HG03378 (cell line): ENCODE measurements at regions not wholly inside any gene's neighbourhood (a gene's known extent, or its start where the extent isn't known, plus 50 kb on each side); places are given as distances from the start of the nearest gene placed in this dataset.
"Not testable (repeated sequence)": the region's sequence is repeated elsewhere in the genome, so short reads cannot be mapped to it uniquely, and the experiment has no call there.

Source experiments
- ATAC-seq: cut with Tn5 transposase; IDR thresholded peaks from one replicate; pipeline ENCODE4 v1.9.1; 2021; ENCODE audit warnings: mild to moderate bottlenecking, moderate library complexity; ENCODE audit not compliant: unreplicated experiment

- ATAC-seq: no peak
These were observed 319.1 kb upstream of the PIK3R1 start for GRCh38 chr5:67896311-67896929.

- ATAC-seq: not testable (repeated sequence)
These were observed 325.7 kb upstream of the PIK3R1 start for GRCh38 chr5:67889870-67890269.

GRCh38 chr5:67887748-67888161 lies 327.8 kb upstream of the PIK3R1 start:
- no peak for ATAC-seq

GRCh38 chr5:67886761-67887160 lies 328.8 kb upstream of the PIK3R1 start:
- ATAC-seq: no peak

GRCh38 chr5:67880876-67881275 lies 334.7 kb upstream of the PIK3R1 start:
- ATAC-seq: no peak

GRCh38 chr5:67880511-67880805 lies 335.1 kb upstream of the PIK3R1 start:
- ATAC-seq: no peak

GRCh38 chr5:67879620-67880510 lies 335.7 kb upstream of the PIK3R1 start:
- no peak for ATAC-seq

GRCh38 chr5:67878933-67879332 lies 336.6 kb upstream of the PIK3R1 start:
- ATAC-seq: no peak

- ATAC-seq: no peak
These were observed 339.2 kb upstream of the PIK3R1 start for GRCh38 chr5:67876371-67876770.

- no peak for ATAC-seq
These were observed 340.0 kb upstream of the PIK3R1 start for GRCh38 chr5:67875601-67876000.

GRCh38 chr5:67873935-67874334 lies 341.6 kb upstream of the PIK3R1 start:
- ATAC-seq: no peak

GRCh38 chr5:67870662-67871061 lies 344.9 kb upstream of the PIK3R1 start:
- no peak for ATAC-seq

- ATAC-seq: not testable (repeated sequence)
These were observed 351.2 kb upstream of the PIK3R1 start for GRCh38 chr5:67864335-67864734.

GRCh38 chr5:67858471-67859031 lies 357.0 kb upstream of the PIK3R1 start:
- ATAC-seq: no peak

GRCh38 chr5:67857502-67857901 lies 358.1 kb upstream of the PIK3R1 start:
- ATAC-seq: no peak

GRCh38 chr5:67855523-67855922 lies 360.0 kb upstream of the PIK3R1 start:
- ATAC-seq: no peak

- ATAC-seq: not testable (repeated sequence)
These were observed 364.6 kb upstream of the PIK3R1 start for GRCh38 chr5:67850906-67851305.

GRCh38 chr5:67844924-67845323 lies 370.6 kb upstream of the PIK3R1 start:
- no peak for ATAC-seq

- ATAC-seq: no peak
These were observed 372.8 kb upstream of the PIK3R1 start for GRCh38 chr5:67842806-67843205.

GRCh38 chr5:67837225-67837624 lies 378.3 kb upstream of the PIK3R1 start:
- ATAC-seq: not testable (repeated sequence)

GRCh38 chr5:67836496-67836895 lies 379.1 kb upstream of the PIK3R1 start:
- not testable (repeated sequence) for ATAC-seq

- no peak for ATAC-seq
These were observed 384.5 kb upstream of the PIK3R1 start for GRCh38 chr5:67831048-67831447.
